ENCODE measurements at regions not wholly inside any gene's neighbourhood (a gene's known extent, or its start where the extent isn't known, plus 50 kb on each side); places are given as distances from the start of the nearest gene placed in this dataset.

DNA sequence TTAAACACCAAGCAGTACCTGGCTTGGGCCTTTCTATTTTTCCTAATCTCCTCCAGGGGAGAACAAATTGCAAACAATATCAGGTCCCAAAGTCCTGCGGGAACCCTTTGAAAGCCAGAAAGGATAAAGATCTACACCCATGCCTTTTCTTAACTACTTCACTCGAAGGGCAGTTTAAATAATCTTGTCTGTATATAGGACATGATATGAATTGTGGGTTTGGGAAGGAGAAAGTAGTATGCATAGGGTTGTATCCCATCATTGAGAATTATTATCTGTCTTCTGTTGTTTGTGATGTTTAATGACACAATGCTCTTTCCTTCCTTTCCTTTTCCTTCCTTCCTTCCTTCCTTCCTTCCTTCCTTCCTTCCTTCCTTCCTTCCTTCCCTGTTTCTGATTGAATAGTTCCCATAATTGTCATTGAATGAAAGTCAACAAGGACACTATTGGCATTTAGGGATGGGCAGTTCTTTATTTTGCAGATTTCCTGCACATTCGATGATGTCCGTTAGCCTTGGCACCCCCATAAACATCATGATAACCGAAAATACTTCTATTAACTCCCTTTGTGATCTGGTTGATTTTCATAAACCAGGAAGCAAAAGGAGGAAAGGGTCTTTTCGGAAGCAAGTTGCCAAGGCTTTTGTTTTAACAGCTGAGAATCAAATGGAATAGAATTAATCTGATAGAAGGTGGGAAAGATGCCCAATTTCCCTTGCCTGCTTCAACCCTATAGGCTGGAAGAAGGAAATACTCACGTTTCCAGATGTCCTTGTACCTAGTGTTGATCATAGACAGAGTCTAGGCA is 141.3 kb downstream of the ATG4C start:
- TF ChIP-seq TAF1 (IDR thresholded peaks at IDR 0.05; ENCODE audit: low read depth) = no peak
- no peak for TF ChIP-seq POLR2AphosphoS5 (IDR thresholded peaks at IDR 0.05)
- TF ChIP-seq RAD21 (conservative IDR thresholded peaks at IDR 0.05) = no peak
- TF ChIP-seq, protein P1, sequence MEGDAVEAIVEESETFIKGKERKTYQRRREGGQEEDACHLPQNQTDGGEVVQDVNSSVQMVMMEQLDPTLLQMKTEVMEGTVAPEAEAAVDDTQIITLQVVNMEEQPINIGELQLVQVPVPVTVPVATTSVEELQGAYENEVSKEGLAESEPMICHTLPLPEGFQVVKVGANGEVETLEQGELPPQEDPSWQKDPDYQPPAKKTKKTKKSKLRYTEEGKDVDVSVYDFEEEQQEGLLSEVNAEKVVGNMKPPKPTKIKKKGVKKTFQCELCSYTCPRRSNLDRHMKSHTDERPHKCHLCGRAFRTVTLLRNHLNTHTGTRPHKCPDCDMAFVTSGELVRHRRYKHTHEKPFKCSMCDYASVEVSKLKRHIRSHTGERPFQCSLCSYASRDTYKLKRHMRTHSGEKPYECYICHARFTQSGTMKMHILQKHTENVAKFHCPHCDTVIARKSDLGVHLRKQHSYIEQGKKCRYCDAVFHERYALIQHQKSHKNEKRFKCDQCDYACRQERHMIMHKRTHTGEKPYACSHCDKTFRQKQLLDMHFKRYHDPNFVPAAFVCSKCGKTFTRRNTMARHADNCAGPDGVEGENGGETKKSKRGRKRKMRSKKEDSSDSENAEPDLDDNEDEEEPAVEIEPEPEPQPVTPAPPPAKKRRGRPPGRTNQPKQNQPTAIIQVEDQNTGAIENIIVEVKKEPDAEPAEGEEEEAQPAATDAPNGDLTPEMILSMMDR (IDR thresholded peaks at IDR 0.05; ENCODE audit: poor library complexity, severe bottlenecking) = no peak

Data from neural cell (in vitro differentiated cells).